ENCODE measurements at regions not wholly inside any gene's neighbourhood (a gene's known extent, or its start where the extent isn't known, plus 50 kb on each side); places are given as distances from the start of the nearest gene placed in this dataset.

- DNase-seq (ENCODE audit: low read depth, low spot score) (no peak), FAIRE-seq (no peak)
- H3K9ac ChIP-seq (ENCODE audit: control insufficient read depth, extremely low read depth, insufficient read depth, low read length) = no peak overlapping the region
- H3K9me1 ChIP-seq (ENCODE audit: control insufficient read depth, extremely low read depth, insufficient read depth, low read length) = no peaks in the 10 kb centered on the region
- H3K27ac ChIP-seq (ENCODE audit: control insufficient read depth, insufficient read depth, low read length) = no peak overlapping the region
- TF ChIP-seq CTCF (optimal IDR thresholded peaks at IDR 0.05 in 1 of 3, IDR thresholded peaks at IDR 0.05 in 1 of 3, conservative IDR thresholded peaks at IDR 0.05 in 1 of 3; ENCODE audit: extremely low read depth in 1 of 3, insufficient read depth in 2 of 3, low read length in 3 of 3) (no peak), EZH2 (IDR thresholded peaks at IDR 0.05; ENCODE audit: low read length) (no peak)
- no peaks in the 10 kb centered on the region for H3K27me3 ChIP-seq (ENCODE audit: control insufficient read depth, extremely low read depth, insufficient read depth, low read length)
- H3K9me3 ChIP-seq (ENCODE audit: control insufficient read depth, low read depth, low read length) = no peaks in the 10 kb centered on the region
- no peak overlapping the region for H3K4me3 ChIP-seq (ENCODE audit: control insufficient read depth in 2 of 3, extremely low read depth in 1 of 3, insufficient read depth in 2 of 3, low read depth in 1 of 3, low read length in 3 of 3)
- H3K4me2 ChIP-seq (ENCODE audit: control insufficient read depth, extremely low read depth, insufficient read depth, low read depth, low read length) = no peak overlapping the region
- no peaks in the 10 kb centered on the region for H3K36me3 ChIP-seq (ENCODE audit: control insufficient read depth in 2 of 2, extremely low read depth in 1 of 2, insufficient read depth in 2 of 2, low read length in 2 of 2)
- no peaks in the 10 kb centered on the region for H3K4me1 ChIP-seq (ENCODE audit: control insufficient read depth, extremely low read depth, insufficient read depth, low read length)
- no peaks in the 10 kb centered on the region for H4K20me1 ChIP-seq (ENCODE audit: control insufficient read depth, extremely low read depth, insufficient read depth, low read length)
- dilution Hi-C loops (cut with MboI; ENCODE audit: extremely low pct_ligation_motif_present, low sequenced_read_pairs) = no loop called here
- H3K79me2 ChIP-seq (ENCODE audit: control insufficient read depth, insufficient read depth, low read length) = no peaks in the 10 kb centered on the region
- no peak overlapping the region for H2AFZ ChIP-seq (ENCODE audit: control insufficient read depth, low read length)
Measured at GRCh38 chr2:166671235-166671634, 177.2 kb upstream of the SCN7A start.

DNA sequence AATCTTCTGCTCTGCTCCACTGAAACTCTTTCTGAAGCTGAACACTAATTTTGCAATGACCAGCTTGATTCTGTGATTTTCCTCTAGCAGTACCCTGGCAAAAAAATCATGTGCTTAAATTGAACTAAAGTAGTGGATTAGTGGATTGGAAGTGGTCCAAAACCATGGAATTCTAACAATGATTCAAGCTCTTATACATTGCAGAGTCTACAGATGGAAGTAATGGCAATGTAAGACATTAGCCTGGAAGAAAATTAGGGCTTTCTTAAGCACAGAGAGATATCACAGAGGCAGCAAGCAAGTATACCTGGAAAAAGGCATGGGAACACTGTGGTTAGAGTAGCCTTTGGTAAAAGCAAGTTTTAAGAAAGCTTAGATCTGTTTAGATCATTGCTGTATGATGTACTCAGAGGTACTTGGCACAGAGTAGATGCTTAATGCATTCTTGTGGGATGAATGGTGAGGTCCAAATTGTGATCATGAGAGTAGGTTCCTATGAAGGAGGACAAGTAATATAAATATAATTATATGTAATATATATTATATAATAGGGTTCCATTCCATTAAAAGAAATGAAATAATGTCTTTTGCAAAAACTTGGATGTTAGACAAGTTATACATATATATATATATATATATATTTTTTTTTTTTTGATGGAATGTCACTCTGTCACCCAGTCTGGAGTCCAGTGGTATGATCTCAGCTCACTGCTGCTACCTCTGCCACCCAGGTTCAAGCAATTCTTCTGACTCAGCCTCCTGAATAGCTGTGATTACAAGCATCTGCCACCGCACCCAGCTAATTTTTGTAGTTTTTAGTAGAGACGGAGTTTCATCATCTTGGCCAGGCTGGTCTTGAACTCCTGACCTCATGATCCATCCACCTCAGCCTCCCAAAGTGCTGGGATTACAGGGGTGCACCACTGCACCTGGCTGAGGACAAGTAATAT is 172.2 kb upstream of the SCN7A start:
- TF ChIP-seq EZH2 (IDR thresholded peaks at IDR 0.05; ENCODE audit: low read length) = no peak
- no peak for TF ChIP-seq CTCF (optimal IDR thresholded peaks at IDR 0.05 in 1 of 3, IDR thresholded peaks at IDR 0.05 in 1 of 3, conservative IDR thresholded peaks at IDR 0.05 in 1 of 3; ENCODE audit: extremely low read depth in 1 of 3, insufficient read depth in 2 of 3, low read length in 3 of 3)
- H3K36me3 ChIP-seq (ENCODE audit: control insufficient read depth in 2 of 2, extremely low read depth in 1 of 2, insufficient read depth in 2 of 2, low read length in 2 of 2) = no peaks in the 10 kb centered on the region
- H3K9ac ChIP-seq (ENCODE audit: control insufficient read depth, extremely low read depth, insufficient read depth, low read length) = no peak overlapping the region
- no peaks in the 10 kb centered on the region for H3K27me3 ChIP-seq (ENCODE audit: control insufficient read depth, extremely low read depth, insufficient read depth, low read length)
- no peaks in the 10 kb centered on the region for H3K9me1 ChIP-seq (ENCODE audit: control insufficient read depth, extremely low read depth, insufficient read depth, low read length)
- dilution Hi-C loops (cut with MboI; ENCODE audit: extremely low pct_ligation_motif_present, low sequenced_read_pairs) = no loop called here
- no peak for FAIRE-seq
- H3K4me1 ChIP-seq (ENCODE audit: control insufficient read depth, extremely low read depth, insufficient read depth, low read length) = no peaks in the 10 kb centered on the region
- H3K4me2 ChIP-seq (ENCODE audit: control insufficient read depth, extremely low read depth, insufficient read depth, low read depth, low read length) = no peak overlapping the region
- no peak overlapping the region for H3K27ac ChIP-seq (ENCODE audit: control insufficient read depth, insufficient read depth, low read length)
- H4K20me1 ChIP-seq (ENCODE audit: control insufficient read depth, extremely low read depth, insufficient read depth, low read length) = no peaks in the 10 kb centered on the region
- no peaks in the 10 kb centered on the region for H3K9me3 ChIP-seq (ENCODE audit: control insufficient read depth, low read depth, low read length)
- DNase-seq (ENCODE audit: low read depth, low spot score) = no peak
- H3K79me2 ChIP-seq (ENCODE audit: control insufficient read depth, insufficient read depth, low read length) = no peaks in the 10 kb centered on the region
- no peak overlapping the region for H2AFZ ChIP-seq (ENCODE audit: control insufficient read depth, low read length)
- H3K4me3 ChIP-seq (ENCODE audit: control insufficient read depth in 2 of 3, extremely low read depth in 1 of 3, insufficient read depth in 2 of 3, low read depth in 1 of 3, low read length in 3 of 3) = no peak overlapping the region
